ENCODE measurements at regions not wholly inside any gene's neighbourhood (a gene's known extent, or its start where the extent isn't known, plus 50 kb on each side); places are given as distances from the start of the nearest gene placed in this dataset.

GRCh38 chr15:81483496-81483895 is 109.5 kb upstream of the TMC3 start:
- no peak for DNase-seq (ENCODE audit: low read depth)

GRCh38 chr15:81481346-81481745 is 107.3 kb upstream of the TMC3 start:
- DNase-seq (ENCODE audit: low read depth) = no peak

- DNase-seq (ENCODE audit: low read depth) = peak; percentile 24
These were observed 106.6 kb upstream of the TMC3 start for GRCh38 chr15:81480645-81481053.

GRCh38 chr15:81478354-81478753 is 104.3 kb upstream of the TMC3 start:
- DNase-seq (ENCODE audit: low read depth) = no peak

- DNase-seq (ENCODE audit: low read depth) = no peak
These were observed 101.9 kb upstream of the TMC3 start for GRCh38 chr15:81475926-81476325.

- DNase-seq (ENCODE audit: low read depth) = no peak
These were observed 101.5 kb upstream of the TMC3 start for GRCh38 chr15:81475471-81475870.

GRCh38 chr15:81473946-81474345 is 99.9 kb upstream of the TMC3 start:
- DNase-seq (ENCODE audit: low read depth) = no peak

GRCh38 chr15:81473177-81473576 is 99.2 kb upstream of the TMC3 start:
- DNase-seq (ENCODE audit: low read depth) = no peak

GRCh38 chr15:81471151-81471550 is 97.1 kb upstream of the TMC3 start:
- no peak for DNase-seq (ENCODE audit: low read depth)

GRCh38 chr15:81469154-81469553 is 95.1 kb upstream of the TMC3 start:
- DNase-seq (ENCODE audit: low read depth) = no peak

GRCh38 chr15:81466741-81467140 is 92.7 kb upstream of the TMC3 start:
- DNase-seq (ENCODE audit: low read depth) = no peak

- no peak for DNase-seq (ENCODE audit: low read depth)
These were observed 80.0 kb upstream of the TMC3 start for GRCh38 chr15:81454024-81454423.

GRCh38 chr15:81450721-81451120 is 76.7 kb upstream of the TMC3 start:
- no peak for DNase-seq (ENCODE audit: low read depth)

GRCh38 chr15:81449836-81450474 is 75.9 kb upstream of the TMC3 start:
- no peak for DNase-seq (ENCODE audit: low read depth)

- no peak for DNase-seq (ENCODE audit: low read depth)
These were observed 69.2 kb upstream of the TMC3 start for GRCh38 chr15:81443040-81443820.

GRCh38 chr15:81442454-81442853 is 68.4 kb upstream of the TMC3 start:
- DNase-seq (ENCODE audit: low read depth) = no peak

GRCh38 chr15:81434851-81435250 is 60.8 kb upstream of the TMC3 start:
- no peak for DNase-seq (ENCODE audit: low read depth)

GRCh38 chr15:81433462-81433861 is 59.4 kb upstream of the TMC3 start:
- DNase-seq (ENCODE audit: low read depth) = no peak

- DNase-seq (ENCODE audit: low read depth) = no peak
These were observed 58.2 kb upstream of the TMC3 start for GRCh38 chr15:81432179-81432578.

- no peak for DNase-seq (ENCODE audit: low read depth)
These were observed 53.2 kb upstream of the TMC3 start for GRCh38 chr15:81427176-81427575.

- no peak for DNase-seq (ENCODE audit: low read depth)
These were observed 51.9 kb upstream of the TMC3 start for GRCh38 chr15:81425905-81426304.
